PC-3 (cell line): ENCODE measurements at regions not wholly inside any gene's neighbourhood (a gene's known extent, or its start where the extent isn't known, plus 50 kb on each side); places are given as distances from the start of the nearest gene placed in this dataset.

Experiments used
- CTCF ChIP-seq: fragments of 300-600 bp; sonication (generic); conservative IDR thresholded peaks from 2 replicates; pipeline ENCODE4 v1.5.1; 2017; ENCODE audit warnings: antibody characterized with exemption, low read depth, mild to moderate bottlenecking, low read length
- EZH2 ChIP-seq: fragments of 300-600 bp; sonication (generic); IDR thresholded peaks from one replicate; pipeline ENCODE4 v1.6.1; 2017; ENCODE audit warnings: antibody characterized with exemption, mild to moderate bottlenecking, low read length; ENCODE audit not compliant: unreplicated experiment

GRCh38 chr3:72012363-72012762 lies 227.4 kb upstream of the PROK2 start:
- TF ChIP-seq CTCF = no peak
- no peak for TF ChIP-seq EZH2
